ENCODE measurements at regions not wholly inside any gene's neighbourhood (a gene's known extent, or its start where the extent isn't known, plus 50 kb on each side); places are given as distances from the start of the nearest gene placed in this dataset.

DNA sequence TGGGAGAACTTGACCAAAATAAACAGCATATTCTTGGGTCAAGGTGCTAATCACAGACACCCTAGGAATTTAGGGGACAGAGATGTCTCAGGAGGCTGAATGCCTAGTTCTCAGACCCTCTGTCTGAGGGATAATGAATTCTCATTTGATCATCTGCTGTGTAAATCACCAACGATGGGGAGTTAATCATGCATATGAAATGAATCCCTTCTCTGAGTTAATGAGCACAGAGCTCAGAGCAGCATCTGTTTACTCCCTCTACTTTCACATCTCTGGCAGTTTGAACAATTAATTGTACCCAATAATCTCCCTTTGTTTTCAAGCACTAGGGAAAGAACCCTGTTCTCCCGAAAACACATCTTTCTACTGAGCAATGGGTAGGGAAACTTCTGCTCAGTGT is 129.4 kb upstream of the SRRM4 start:
- Histone ChIP-seq H4K20me1 (ENCODE audit: insufficient read depth, low read length) (no peaks in the 10 kb centered on the region), H2AFZ (ENCODE audit: low read length) (no peak overlapping the region), H3K79me2 (ENCODE audit: insufficient read depth, low read length) (no peaks in the 10 kb centered on the region), H3K4me2 (ENCODE audit: low read depth, low read length) (no peak overlapping the region), H3K9ac (ENCODE audit: insufficient read depth, low read depth, low read length) (no peak overlapping the region), H3K4me1 (ENCODE audit: insufficient read depth, low read length) (no peaks in the 10 kb centered on the region), H3K4me3 (replicated peaks in 1 of 3; ENCODE audit: insufficient read depth in 1 of 3, low read depth in 2 of 3, low read length in 3 of 3) (no peak overlapping the region), H3K27me3 (ENCODE audit: control insufficient read depth in 1 of 2, insufficient read depth in 2 of 2, low read length in 2 of 2) (no peaks in the 10 kb centered on the region), H3K27ac (ENCODE audit: extremely low read length, insufficient read depth, low read length) (no peak overlapping the region), H3K36me3 (replicated peaks in 1 of 2; ENCODE audit: control insufficient read depth in 1 of 2, insufficient read depth in 2 of 2, low read length in 2 of 2) (no peaks in the 10 kb centered on the region), H3K9me3 (ENCODE audit: low read length) (no peaks in the 10 kb centered on the region)
- CTCF ChIA-PET (ENCODE audit: low intra/inter-chr PET ratio, low total read pairs): no interaction called here
- TF ChIP-seq ZNF614 (CRISPR knock-in tag; IDR thresholded peaks at IDR 0.05; ENCODE audit: borderline replicate concordance) (no peak), ZNF891 (CRISPR knock-in tag; IDR thresholded peaks at IDR 0.05) (no peak), FOXJ3 (CRISPR knock-in tag; IDR thresholded peaks at IDR 0.05; ENCODE audit: borderline replicate concordance) (no peak), ZBTB42 (CRISPR knock-in tag; IDR thresholded peaks at IDR 0.05) (no peak), ZMYM4 (CRISPR knock-in tag; IDR thresholded peaks at IDR 0.05) (no peak), ZNF747 (CRISPR knock-in tag; IDR thresholded peaks at IDR 0.05; ENCODE audit: borderline replicate concordance) (no peak), SCMH1 (CRISPR knock-in tag; IDR thresholded peaks at IDR 0.05; ENCODE audit: borderline replicate concordance) (no peak), ZNF296 (CRISPR knock-in tag; conservative IDR thresholded peaks at IDR 0.05) (no peak)
- TF ChIP-seq, protein P1, sequence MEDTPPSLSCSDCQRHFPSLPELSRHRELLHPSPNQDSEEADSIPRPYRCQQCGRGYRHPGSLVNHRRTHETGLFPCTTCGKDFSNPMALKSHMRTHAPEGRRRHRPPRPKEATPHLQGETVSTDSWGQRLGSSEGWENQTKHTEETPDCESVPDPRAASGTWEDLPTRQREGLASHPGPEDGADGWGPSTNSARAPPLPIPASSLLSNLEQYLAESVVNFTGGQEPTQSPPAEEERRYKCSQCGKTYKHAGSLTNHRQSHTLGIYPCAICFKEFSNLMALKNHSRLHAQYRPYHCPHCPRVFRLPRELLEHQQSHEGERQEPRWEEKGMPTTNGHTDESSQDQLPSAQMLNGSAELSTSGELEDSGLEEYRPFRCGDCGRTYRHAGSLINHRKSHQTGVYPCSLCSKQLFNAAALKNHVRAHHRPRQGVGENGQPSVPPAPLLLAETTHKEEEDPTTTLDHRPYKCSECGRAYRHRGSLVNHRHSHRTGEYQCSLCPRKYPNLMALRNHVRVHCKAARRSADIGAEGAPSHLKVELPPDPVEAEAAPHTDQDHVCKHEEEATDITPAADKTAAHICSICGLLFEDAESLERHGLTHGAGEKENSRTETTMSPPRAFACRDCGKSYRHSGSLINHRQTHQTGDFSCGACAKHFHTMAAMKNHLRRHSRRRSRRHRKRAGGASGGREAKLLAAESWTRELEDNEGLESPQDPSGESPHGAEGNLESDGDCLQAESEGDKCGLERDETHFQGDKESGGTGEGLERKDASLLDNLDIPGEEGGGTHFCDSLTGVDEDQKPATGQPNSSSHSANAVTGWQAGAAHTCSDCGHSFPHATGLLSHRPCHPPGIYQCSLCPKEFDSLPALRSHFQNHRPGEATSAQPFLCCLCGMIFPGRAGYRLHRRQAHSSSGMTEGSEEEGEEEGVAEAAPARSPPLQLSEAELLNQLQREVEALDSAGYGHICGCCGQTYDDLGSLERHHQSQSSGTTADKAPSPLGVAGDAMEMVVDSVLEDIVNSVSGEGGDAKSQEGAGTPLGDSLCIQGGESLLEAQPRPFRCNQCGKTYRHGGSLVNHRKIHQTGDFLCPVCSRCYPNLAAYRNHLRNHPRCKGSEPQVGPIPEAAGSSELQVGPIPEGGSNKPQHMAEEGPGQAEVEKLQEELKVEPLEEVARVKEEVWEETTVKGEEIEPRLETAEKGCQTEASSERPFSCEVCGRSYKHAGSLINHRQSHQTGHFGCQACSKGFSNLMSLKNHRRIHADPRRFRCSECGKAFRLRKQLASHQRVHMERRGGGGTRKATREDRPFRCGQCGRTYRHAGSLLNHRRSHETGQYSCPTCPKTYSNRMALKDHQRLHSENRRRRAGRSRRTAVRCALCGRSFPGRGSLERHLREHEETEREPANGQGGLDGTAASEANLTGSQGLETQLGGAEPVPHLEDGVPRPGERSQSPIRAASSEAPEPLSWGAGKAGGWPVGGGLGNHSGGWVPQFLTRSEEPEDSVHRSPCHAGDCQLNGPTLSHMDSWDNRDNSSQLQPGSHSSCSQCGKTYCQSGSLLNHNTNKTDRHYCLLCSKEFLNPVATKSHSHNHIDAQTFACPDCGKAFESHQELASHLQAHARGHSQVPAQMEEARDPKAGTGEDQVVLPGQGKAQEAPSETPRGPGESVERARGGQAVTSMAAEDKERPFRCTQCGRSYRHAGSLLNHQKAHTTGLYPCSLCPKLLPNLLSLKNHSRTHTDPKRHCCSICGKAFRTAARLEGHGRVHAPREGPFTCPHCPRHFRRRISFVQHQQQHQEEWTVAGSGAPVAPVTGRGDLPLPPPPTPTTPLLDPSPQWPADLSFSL (CRISPR knock-in tag; IDR thresholded peaks at IDR 0.05): no peak
- TF ChIP-seq, protein P2, sequence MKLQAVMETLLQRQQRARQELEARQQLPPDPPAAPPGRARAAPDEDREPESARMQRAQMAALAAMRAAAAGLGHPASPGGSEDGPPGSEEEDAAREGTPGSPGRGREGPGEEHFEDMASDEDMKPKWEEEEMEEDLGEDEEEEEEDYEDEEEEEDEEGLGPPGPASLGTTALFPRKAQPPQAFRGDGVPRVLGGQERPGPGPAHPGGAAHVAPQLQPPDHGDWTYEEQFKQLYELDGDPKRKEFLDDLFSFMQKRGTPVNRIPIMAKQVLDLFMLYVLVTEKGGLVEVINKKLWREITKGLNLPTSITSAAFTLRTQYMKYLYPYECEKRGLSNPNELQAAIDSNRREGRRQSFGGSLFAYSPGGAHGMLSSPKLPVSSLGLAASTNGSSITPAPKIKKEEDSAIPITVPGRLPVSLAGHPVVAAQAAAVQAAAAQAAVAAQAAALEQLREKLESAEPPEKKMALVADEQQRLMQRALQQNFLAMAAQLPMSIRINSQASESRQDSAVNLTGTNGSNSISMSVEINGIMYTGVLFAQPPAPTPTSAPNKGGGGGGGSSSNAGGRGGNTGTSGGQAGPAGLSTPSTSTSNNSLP (IDR thresholded peaks at IDR 0.05; ENCODE audit: low read depth, low read length): no peak
- no peak for DNase-seq (ENCODE audit: low spot score)
- 1% methylated on average over 2 of the region's 2 CpGs for WGBS (ENCODE audit: low lambda C conversion rate)
- no peak for ATAC-seq
- BruUV-seq (replicated peaks): no TSS peak
- in situ Hi-C loops (cut with HindIII; ENCODE audit: extremely low pct_ligation_motif_present, low pct_unique_long_range_greater_than_20kb): no loop called here
- POLR2A ChIA-PET: no interaction called here
- intact Hi-C loops (cut with micrococcal nuclease; ENCODE audit: unreplicated experiment): no loop called here
- no peak for FAIRE-seq
